HepG2 (cell line): ENCODE measurements at regions not wholly inside any gene's neighbourhood (a gene's known extent, or its start where the extent isn't known, plus 50 kb on each side); places are given as distances from the start of the nearest gene placed in this dataset.

Experiments
- HIVEP1 ChIP-seq: sonication (generic); formaldehyde crosslinking; IDR thresholded peaks from 2 replicates; pipeline ENCODE4 v1.4.0; 2020; ENCODE audit warnings: mild to moderate bottlenecking, missing genetic modification reagents
- KDM5A ChIP-seq: fragments of 200-600 bp; sonication (generic); IDR thresholded peaks from 2 replicates; pipeline ENCODE4 v1.7.0; 2018; ENCODE audit warnings: antibody characterized with exemption, mild to moderate bottlenecking, low read length, borderline replicate concordance

DNA sequence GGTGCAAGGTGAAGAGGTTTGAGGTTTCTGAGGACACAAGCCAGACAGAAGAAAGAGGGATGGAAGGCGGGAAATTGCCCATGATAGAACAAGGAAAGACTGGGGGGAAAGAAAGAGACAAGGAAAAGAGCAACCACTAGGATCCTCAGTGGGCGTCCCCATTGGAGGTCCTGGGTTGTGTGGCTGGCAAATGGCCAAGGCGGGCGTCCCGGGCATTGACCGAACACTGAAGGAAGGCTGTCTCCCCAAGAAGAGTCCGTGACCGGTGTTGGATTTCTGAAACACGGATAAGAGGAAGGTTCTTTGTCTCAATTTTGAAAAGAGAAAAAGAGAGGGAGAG lies 746.6 kb upstream of the ADGRB3 start:
- TF ChIP-seq HIVEP1 (CRISPR knock-in tag) (no peak), KDM5A (no peak)
